ENCODE measurements at regions not wholly inside any gene's neighbourhood (a gene's known extent, or its start where the extent isn't known, plus 50 kb on each side); places are given as distances from the start of the nearest gene placed in this dataset.

GRCh38 chr12:105733579-105733978 lies 403.1 kb downstream of the C12orf75 start:
- TF ChIP-seq REST (IDR thresholded peaks at IDR 0.05; ENCODE audit: low read depth) (no peak), CREB1 (IDR thresholded peaks at IDR 0.05; ENCODE audit: low read depth) (no peak), TEAD4 (IDR thresholded peaks at IDR 0.05) (no peak)
